Fibroblast of lung (primary cell): ENCODE measurements at regions not wholly inside any gene's neighbourhood (a gene's known extent, or its start where the extent isn't known, plus 50 kb on each side); places are given as distances from the start of the nearest gene placed in this dataset.

Experiments
- CTCF ChIP-seq, 2 donors: IDR thresholded peaks in 1 of 2; conservative IDR thresholded peaks in 1 of 2; 1 replicate in 1 of 2; 2 replicates in 1 of 2; pipeline ENCODE4 v1.5.1; 2011 to 2012; ENCODE audit warnings: low read length in 2 of 2, control low read depth in 1 of 2, inconsistent platforms in 1 of 2, low read depth in 1 of 2, mild to moderate bottlenecking in 1 of 2
- EZH2 ChIP-seq: IDR thresholded peaks from 2 replicates; pipeline ENCODE4 v1.5.1; 2012; ENCODE audit warnings: low read length, control low read depth, mild to moderate bottlenecking; ENCODE audit errors: missing control alignments

- TF ChIP-seq CTCF (conservative IDR thresholded peaks at IDR 0.05 in 1 of 2, IDR thresholded peaks at IDR 0.05 in 1 of 2; ENCODE audit: low read depth in 1 of 2, low read length in 2 of 2), result no peak
- no peak for TF ChIP-seq EZH2
These were observed 83.5 kb upstream of the LIPC start for GRCh38 chr15:58348095-58348812.
